ENCODE measurements at regions not wholly inside any gene's neighbourhood (a gene's known extent, or its start where the extent isn't known, plus 50 kb on each side); places are given as distances from the start of the nearest gene placed in this dataset.
"Not testable (repeated sequence)": the region's sequence is repeated elsewhere in the genome, so short reads cannot be mapped to it uniquely, and the experiment has no call there.

DNA sequence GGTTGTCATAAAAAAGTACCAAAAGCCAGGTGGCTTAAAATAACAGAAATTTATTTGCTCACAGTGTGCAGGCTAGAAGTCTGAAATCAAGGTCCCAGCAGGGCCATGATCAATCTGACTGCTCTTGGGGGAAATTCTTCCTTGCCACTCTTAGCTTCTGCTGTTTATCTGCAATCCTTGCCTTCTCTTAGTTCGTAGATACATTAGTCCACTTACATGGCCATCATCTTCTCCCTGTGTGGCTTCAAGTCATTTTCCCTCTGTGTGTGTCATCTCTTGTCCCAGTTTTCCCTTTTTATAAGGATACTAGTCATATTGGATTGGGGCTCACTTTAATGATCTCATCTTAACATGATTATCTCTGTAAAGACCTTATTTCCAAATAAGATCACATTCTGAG, 124.0 kb upstream of the NCAM2 start:
- H3K27me3 Mint-ChIP-seq = no peaks in the 10 kb centered on the region
- no peaks in the 10 kb centered on the region for H3K4me1 Mint-ChIP-seq
- no peaks in the 10 kb centered on the region for H3K9me3 ChIP-seq (ENCODE audit: control insufficient read depth, low read length, poor library complexity, severe bottlenecking)
- H3K27ac Mint-ChIP-seq = no peak overlapping the region
- DNase-seq (no peak), ATAC-seq (no peak)
- H3K36me3 Mint-ChIP-seq (ENCODE audit: low read depth) = no peaks in the 10 kb centered on the region
- H3K4me3 Mint-ChIP-seq = no peak overlapping the region

DNA sequence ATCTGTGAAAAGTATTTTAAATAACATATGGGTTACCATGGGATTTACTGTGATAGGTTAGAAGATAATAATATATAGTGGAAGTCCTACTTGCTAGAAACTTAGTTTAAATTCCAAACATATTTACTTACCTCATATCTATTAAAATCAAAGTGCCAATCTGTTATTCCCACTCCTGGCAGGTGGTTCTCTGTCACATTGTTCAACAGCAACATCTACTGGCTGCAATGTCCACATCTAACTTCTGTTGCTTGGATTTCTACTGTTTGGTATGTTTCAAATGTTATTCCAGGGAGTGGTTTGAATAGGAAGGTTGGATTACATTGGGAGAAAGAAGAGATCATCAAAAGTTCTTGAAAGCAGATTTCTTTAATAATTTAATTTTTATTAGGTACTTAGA, 122.5 kb upstream of the NCAM2 start:
- no peaks in the 10 kb centered on the region for H3K9me3 ChIP-seq (ENCODE audit: control insufficient read depth, low read length, poor library complexity, severe bottlenecking)
- Mint-ChIP-seq H3K4me1 (no peaks in the 10 kb centered on the region), H3K36me3 (ENCODE audit: low read depth) (no peaks in the 10 kb centered on the region), H3K27ac (no peak overlapping the region), H3K27me3 (no peaks in the 10 kb centered on the region), H3K4me3 (no peak overlapping the region)
- DNase-seq = no peak
- ATAC-seq = no peak

DNA sequence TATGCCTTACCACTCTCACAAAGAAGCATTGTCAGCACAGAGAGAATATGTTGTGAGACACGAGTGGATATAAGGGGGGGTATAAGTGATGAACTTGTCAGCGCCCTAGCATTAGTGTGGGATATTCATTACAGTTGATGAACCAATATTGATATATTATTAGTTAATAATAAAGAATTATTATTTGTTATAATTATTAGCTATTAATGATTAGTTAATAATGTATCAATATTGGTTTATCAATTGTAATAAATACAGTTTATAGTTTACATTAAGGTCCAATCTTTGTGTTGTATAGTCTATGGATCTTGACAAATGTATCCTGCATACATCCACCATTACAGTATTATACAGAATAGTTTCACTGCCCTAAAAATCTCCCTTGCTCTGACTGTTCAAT, 120.2 kb upstream of the NCAM2 start:
- H3K9me3 ChIP-seq (ENCODE audit: control insufficient read depth, low read length, poor library complexity, severe bottlenecking) = no peaks in the 10 kb centered on the region
- DNase-seq (no peak), ATAC-seq (no peak)
- Mint-ChIP-seq H3K27me3 (no peaks in the 10 kb centered on the region), H3K4me3 (no peak overlapping the region), H3K4me1 (no peaks in the 10 kb centered on the region), H3K27ac (no peak overlapping the region), H3K36me3 (ENCODE audit: low read depth) (no peaks in the 10 kb centered on the region)

DNA sequence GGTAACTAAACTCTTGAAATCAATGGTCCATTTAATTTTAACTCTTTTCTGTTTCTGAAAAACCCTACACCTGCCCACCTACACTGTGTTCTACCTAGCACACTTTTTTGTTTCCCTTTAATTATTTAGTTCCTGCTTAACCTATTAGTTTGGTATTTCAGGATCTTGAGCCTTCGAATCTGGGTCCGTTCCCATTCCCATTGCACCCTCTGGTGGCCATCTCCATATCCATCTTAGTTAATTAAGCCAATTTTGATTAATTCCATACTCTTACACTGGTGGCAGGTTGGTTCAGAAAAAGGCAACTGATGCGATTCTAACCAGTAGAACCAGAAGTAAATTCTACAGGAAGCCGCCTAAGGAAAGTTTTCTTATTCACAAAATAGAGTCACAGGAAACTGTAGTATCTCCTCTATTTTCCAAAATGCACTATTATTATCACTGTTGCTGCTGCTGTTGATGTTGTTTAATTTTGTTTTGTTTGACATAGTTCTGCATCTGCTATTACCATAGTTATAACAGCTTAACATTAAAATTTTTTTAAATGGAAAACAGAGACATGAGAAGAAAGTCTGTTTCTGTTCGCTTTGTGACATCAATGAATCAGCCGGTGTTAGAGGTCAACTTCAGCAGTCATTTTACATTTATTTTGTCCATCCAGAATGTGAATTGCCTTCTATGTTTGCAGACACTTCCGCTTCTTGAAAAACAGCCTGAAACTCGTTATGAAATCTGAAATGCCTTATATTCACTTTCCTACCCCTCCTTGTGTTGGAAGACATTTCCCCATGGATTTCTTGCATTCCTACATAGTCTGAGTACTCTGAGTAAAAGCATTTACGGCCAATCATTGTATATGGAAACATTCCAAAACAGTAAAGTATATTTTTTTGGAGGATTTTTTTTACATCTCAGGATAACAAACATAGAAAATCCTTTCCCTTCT, 115.5 kb upstream of the NCAM2 start:
- Mint-ChIP-seq H3K4me1 (no peaks in the 10 kb centered on the region), H3K36me3 (ENCODE audit: low read depth) (no peaks in the 10 kb centered on the region), H3K27ac (no peak overlapping the region), H3K27me3 (no peaks in the 10 kb centered on the region), H3K4me3 (no peak overlapping the region)
- no peaks in the 10 kb centered on the region for H3K9me3 ChIP-seq (ENCODE audit: control insufficient read depth, low read length, poor library complexity, severe bottlenecking)
- DNase-seq (no peak), ATAC-seq (no peak)

DNA sequence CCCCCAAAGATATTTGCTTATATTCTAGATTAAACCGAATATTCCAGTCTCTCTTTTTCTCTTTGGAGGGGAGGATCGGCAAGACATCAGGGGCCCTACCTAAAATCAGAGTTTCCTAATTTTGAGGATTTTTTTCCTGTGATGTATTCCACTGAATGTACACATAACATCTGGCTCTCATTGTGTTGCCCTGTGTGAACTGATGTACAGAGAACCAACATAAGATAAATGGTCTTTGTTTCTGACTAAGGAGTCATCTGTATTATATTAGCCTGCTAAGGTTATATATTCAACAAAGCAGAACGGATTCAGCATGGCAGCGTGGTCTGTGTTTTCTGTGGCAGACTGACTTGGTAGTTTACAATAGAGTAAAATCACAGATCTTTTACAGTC, 114.8 kb upstream of the NCAM2 start:
- Mint-ChIP-seq H3K36me3 (ENCODE audit: low read depth) (no peaks in the 10 kb centered on the region), H3K4me1 (no peaks in the 10 kb centered on the region), H3K27me3 (no peaks in the 10 kb centered on the region), H3K4me3 (no peak overlapping the region), H3K27ac (no peak overlapping the region)
- no peak for DNase-seq
- no peaks in the 10 kb centered on the region for H3K9me3 ChIP-seq (ENCODE audit: control insufficient read depth, low read length, poor library complexity, severe bottlenecking)
- ATAC-seq = no peak

DNA sequence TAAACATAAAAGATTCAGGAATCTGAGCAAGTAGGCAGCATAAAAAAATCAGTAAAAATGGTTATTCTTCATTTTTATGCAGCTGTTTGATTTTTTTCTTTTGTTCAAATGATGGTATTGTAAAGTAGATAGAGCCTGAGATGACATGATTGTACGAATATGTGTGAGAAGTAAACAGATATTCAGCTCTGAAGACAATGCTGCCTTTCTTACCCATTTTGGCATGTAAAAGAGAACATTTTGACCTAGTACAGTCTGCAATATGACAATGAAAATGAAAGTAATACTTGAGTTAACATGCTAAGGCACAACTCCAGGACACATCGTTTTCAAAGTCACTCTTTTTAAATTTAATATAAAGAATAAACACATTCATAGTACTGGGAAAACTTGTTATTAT, 95.7 kb upstream of the NCAM2 start:
- H3K9me3 ChIP-seq (ENCODE audit: control insufficient read depth, low read length, poor library complexity, severe bottlenecking) = peaks cover 3% of the 10 kb centered on the region
- no peaks in the 10 kb centered on the region for H3K36me3 Mint-ChIP-seq (ENCODE audit: low read depth)
- no peak overlapping the region for H3K4me3 Mint-ChIP-seq
- H3K4me1 Mint-ChIP-seq = no peaks in the 10 kb centered on the region
- H3K27ac Mint-ChIP-seq = no peak overlapping the region
- DNase-seq (no peak), ATAC-seq (no peak)
- no peaks in the 10 kb centered on the region for H3K27me3 Mint-ChIP-seq

DNA sequence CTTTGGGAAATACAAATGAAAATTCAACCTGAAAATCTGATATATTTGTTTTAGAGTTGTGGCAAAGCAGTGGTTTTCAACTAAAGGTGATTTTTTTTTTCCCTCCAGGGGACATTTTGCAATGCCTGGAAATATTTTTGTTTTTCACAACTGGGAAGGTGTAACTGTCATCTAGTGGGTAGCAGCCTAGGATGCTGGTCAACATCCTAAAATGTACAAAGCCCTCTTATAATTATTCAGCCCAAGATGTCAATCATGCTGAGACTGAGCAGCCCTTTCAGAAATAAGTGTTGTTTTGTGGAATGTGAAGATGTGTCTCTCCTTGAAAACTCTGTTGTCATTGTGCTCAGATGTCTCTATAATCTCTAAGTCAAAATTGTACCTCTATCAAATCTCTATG, 95.2 kb upstream of the NCAM2 start:
- ATAC-seq (no peak), DNase-seq (no peak)
- Mint-ChIP-seq H3K4me1 (no peaks in the 10 kb centered on the region), H3K36me3 (ENCODE audit: low read depth) (no peaks in the 10 kb centered on the region), H3K27me3 (no peaks in the 10 kb centered on the region), H3K4me3 (no peak overlapping the region), H3K27ac (no peak overlapping the region)
- peaks cover 3% of the 10 kb centered on the region for H3K9me3 ChIP-seq (ENCODE audit: control insufficient read depth, low read length, poor library complexity, severe bottlenecking)

DNA sequence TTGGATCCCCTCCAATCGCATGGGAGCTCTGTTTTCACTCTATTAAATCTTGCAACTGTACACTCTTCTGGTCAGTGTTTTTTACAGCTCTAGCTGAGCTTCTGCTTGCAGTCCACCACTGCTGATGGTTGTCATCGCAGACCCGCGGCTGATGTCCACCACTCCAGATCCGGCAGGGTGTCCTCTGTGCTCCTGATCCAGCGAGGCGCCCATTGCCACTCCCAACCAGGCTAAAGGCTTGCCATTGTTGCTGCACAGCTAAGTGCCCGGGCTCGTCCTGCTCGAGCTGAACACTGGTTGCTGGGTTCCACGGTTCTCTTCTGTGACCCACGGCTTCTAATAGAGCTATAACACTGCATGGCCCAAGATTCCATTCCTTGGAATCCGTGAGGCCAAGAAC, 70.7 kb upstream of the NCAM2 start:
- H3K27ac Mint-ChIP-seq; H3K4me3 Mint-ChIP-seq; ATAC-seq; H3K9me3 ChIP-seq (ENCODE audit: control insufficient read depth, low read length, poor library complexity, severe bottlenecking); H3K36me3 Mint-ChIP-seq (ENCODE audit: low read depth); H3K27me3 Mint-ChIP-seq; H3K4me1 Mint-ChIP-seq; DNase-seq: not testable (repeated sequence)

DNA sequence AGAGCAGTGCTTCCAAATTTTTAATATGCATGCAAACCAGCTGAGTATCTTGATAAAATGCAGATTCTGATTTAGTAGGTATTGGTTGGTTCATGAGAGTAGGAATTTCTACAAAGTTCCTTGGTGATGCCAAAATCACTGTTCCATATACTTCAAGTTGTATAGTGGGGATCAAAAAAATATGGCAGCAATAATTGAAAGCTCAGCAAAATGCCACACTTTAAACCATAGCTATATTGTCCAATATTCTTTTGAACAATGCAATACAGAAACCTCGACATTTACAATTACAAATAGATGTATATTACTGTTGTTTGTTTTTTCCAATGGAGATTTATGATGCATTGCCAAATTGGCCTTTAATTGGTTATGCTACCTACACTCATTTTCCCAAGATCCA, 55.7 kb upstream of the NCAM2 start:
- no peak for ATAC-seq

DNA sequence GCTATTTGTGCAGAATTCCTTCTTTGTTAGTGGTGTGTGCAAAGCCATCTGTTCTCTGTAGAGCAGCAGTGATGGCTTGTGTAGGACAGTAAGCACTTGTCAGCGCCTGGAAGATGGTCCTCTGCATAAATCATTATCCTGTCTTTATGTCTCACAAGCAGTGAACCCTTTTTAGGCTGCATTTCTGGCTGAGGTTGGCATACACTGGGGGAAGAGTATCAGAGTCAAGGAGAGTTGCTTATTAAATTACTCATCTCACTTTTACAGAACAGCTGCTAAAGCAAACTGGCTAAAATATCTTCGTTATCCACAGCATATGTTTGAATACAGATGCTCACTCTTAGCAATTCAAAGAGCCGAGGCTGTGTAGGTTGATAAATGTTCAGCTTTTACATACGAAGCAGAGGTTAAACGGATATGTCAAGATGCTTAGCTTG, 54.6 kb upstream of the NCAM2 start:
- Mint-ChIP-seq H3K27ac (no peak overlapping the region), H3K4me3 (no peak overlapping the region), H3K36me3 (ENCODE audit: low read depth) (no peaks in the 10 kb centered on the region), H3K27me3 (no peaks in the 10 kb centered on the region), H3K4me1 (no peaks in the 10 kb centered on the region)
- ATAC-seq = no peak
- H3K9me3 ChIP-seq (ENCODE audit: control insufficient read depth, low read length, poor library complexity, severe bottlenecking) = no peaks in the 10 kb centered on the region
- DNase-seq = no peak

More for the DNA sequence above, 55.7 kb upstream of the NCAM2 start:
- Mint-ChIP-seq H3K27ac (no peak overlapping the region), H3K27me3 (no peaks in the 10 kb centered on the region), H3K4me1 (no peaks in the 10 kb centered on the region), H3K4me3 (no peak overlapping the region), H3K36me3 (ENCODE audit: low read depth) (no peaks in the 10 kb centered on the region)
- DNase-seq = no peak
- H3K9me3 ChIP-seq (ENCODE audit: control insufficient read depth, low read length, poor library complexity, severe bottlenecking) = no peaks in the 10 kb centered on the region

DNA sequence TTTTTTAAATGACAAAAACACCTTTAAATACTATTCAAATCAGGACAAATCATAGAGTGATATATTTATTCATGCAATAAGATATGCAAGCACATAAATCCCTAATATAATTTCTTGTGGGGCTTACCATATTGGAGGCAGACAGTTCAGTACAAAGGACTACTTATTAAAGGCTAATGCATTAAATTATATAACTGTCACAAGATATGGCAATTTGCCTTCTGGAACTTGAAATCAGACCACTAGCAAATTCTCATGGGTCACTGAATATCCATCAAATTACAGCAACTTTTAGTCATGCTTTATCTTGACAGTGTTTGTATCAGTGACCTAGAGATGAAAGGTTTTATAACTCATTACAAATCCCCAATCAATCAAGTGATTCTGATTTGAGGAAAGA, 54.1 kb upstream of the NCAM2 start:
- Mint-ChIP-seq H3K36me3 (ENCODE audit: low read depth) (no peaks in the 10 kb centered on the region), H3K27ac (no peak overlapping the region), H3K4me3 (no peak overlapping the region), H3K27me3 (no peaks in the 10 kb centered on the region), H3K4me1 (no peaks in the 10 kb centered on the region)
- no peaks in the 10 kb centered on the region for H3K9me3 ChIP-seq (ENCODE audit: control insufficient read depth, low read length, poor library complexity, severe bottlenecking)
- ATAC-seq (no peak), DNase-seq (no peak)

DNA sequence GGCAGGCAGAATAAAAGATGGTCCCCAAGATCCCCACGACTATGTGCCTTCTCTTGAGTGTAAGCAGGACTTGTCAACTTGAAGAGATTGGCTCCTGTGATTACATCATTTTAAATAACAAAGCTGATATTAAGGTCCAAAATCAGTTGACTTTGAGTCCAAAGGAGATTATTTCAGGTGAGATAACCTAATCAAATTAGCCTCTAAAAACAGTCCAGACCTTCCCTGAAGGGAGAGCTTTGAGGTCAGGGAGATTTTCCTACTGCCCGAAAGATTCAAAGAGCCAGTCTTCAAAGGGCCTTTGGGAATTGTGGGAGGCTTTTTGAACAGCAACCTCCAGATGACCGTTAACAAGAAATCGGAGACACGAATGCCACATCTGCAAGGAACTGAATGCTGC, 51.5 kb upstream of the NCAM2 start:
- H3K4me1 Mint-ChIP-seq = no peaks in the 10 kb centered on the region
- H3K9me3 ChIP-seq (ENCODE audit: control insufficient read depth, low read length, poor library complexity, severe bottlenecking) = no peaks in the 10 kb centered on the region
- H3K27ac Mint-ChIP-seq = no peak overlapping the region
- H3K4me3 Mint-ChIP-seq = no peak overlapping the region
- H3K27me3 Mint-ChIP-seq = no peaks in the 10 kb centered on the region
- no peaks in the 10 kb centered on the region for H3K36me3 Mint-ChIP-seq (ENCODE audit: low read depth)
- DNase-seq (no peak), ATAC-seq (no peak)
